ENCODE measurements at regions not wholly inside any gene's neighbourhood (a gene's known extent, or its start where the extent isn't known, plus 50 kb on each side); places are given as distances from the start of the nearest gene placed in this dataset.

DNA sequence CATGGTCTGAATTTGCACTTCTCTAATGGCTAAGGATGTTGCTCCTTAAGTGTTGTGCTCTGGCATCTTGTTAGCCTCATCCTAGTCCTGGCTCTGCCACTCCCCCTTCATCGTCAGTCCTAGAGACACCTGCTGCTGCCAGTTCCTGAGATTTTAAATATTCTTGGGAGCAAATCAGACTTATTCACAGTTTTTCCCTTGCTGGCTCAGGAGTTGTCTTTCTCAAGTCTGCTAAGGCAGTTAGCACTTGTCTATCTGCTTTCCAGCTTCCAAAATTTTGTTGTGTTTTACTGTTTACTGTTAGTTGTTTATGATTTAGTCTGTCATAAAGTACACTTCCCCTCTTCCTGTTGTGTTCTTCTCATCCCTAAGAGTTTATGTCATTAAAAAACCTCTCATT lies 201.0 kb downstream of the KIF26A start:
- WGBS (ENCODE audit: low lambda C conversion rate), result 20% methylated on average over 1 of the region's 1 CpG
- Histone ChIP-seq H3K4me1 (ENCODE audit: control insufficient read depth in 1 of 2, insufficient read depth in 2 of 2, low read depth in 1 of 2, low read length in 1 of 2) (peaks cover 0 to 8% of the 10 kb centered on the region in 2 experiments; a peak in 1 of 4 replicates), H2AFZ (ENCODE audit: low read depth) (no peak overlapping the region), H3K9me2 (no peaks in the 10 kb centered on the region), H3K9ac (no peak overlapping the region), H3F3A (replicated peaks; ENCODE audit: insufficient read depth) (no peaks in the 10 kb centered on the region), H3K27me3 (ENCODE audit: insufficient read depth) (no peaks in the 10 kb centered on the region), H3K79me2 (ENCODE audit: insufficient read depth) (no peaks in the 10 kb centered on the region), H3K9me3 (peaks cover 4% of the 10 kb centered on the region; the same call in 1 of the 2 replicates), H4K20me1 (ENCODE audit: insufficient read depth) (no peaks in the 10 kb centered on the region), H3K4me2 (no peak overlapping the region), H3K27ac (ENCODE audit: low read depth in 2 of 2, low read length in 1 of 2) (no peak overlapping the region), H3K4me3 (ENCODE audit: low read depth in 2 of 2, low read length in 1 of 2) (no peak overlapping the region), H3K36me3 (replicated peaks in 1 of 2; ENCODE audit: control insufficient read depth in 1 of 2, insufficient read depth in 2 of 2, low read length in 1 of 2) (no peaks in the 10 kb centered on the region)
- ChIA-PET CTCF (interaction anchor here (1.4 kb wide), 1 partner anchor 19 kb away, joined by 3 read pairs; no protein-coding TSS in a partner anchor), POLR2A (no interaction called here)
- TF ChIP-seq NRF1 (IDR thresholded peaks at IDR 0.05; ENCODE audit: low read depth, low read length) (no peak), MEF2A (IDR thresholded peaks at IDR 0.05; ENCODE audit: borderline replicate concordance, low read depth) (no peak), FOXJ3 (CRISPR knock-in tag; IDR thresholded peaks at IDR 0.05) (no peak), NFIC (IDR thresholded peaks at IDR 0.05; ENCODE audit: borderline replicate concordance) (no peak)
- TF ChIP-seq, protein P1, sequence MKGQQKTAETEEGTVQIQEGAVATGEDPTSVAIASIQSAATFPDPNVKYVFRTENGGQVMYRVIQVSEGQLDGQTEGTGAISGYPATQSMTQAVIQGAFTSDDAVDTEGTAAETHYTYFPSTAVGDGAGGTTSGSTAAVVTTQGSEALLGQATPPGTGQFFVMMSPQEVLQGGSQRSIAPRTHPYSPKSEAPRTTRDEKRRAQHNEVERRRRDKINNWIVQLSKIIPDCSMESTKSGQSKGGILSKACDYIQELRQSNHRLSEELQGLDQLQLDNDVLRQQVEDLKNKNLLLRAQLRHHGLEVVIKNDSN (IDR thresholded peaks at IDR 0.05; ENCODE audit: borderline replicate concordance, low read depth), result no peak
- TF ChIP-seq, protein P2, sequence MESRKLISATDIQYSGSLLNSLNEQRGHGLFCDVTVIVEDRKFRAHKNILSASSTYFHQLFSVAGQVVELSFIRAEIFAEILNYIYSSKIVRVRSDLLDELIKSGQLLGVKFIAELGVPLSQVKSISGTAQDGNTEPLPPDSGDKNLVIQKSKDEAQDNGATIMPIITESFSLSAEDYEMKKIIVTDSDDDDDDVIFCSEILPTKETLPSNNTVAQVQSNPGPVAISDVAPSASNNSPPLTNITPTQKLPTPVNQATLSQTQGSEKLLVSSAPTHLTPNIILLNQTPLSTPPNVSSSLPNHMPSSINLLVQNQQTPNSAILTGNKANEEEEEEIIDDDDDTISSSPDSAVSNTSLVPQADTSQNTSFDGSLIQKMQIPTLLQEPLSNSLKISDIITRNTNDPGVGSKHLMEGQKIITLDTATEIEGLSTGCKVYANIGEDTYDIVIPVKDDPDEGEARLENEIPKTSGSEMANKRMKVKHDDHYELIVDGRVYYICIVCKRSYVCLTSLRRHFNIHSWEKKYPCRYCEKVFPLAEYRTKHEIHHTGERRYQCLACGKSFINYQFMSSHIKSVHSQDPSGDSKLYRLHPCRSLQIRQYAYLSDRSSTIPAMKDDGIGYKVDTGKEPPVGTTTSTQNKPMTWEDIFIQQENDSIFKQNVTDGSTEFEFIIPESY (IDR thresholded peaks at IDR 0.05; ENCODE audit: borderline replicate concordance, low read depth), result no peak
- TF ChIP-seq, protein P3, sequence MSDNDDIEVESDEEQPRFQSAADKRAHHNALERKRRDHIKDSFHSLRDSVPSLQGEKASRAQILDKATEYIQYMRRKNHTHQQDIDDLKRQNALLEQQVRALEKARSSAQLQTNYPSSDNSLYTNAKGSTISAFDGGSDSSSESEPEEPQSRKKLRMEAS (IDR thresholded peaks at IDR 0.05; ENCODE audit: low read depth), result no peak
- TF ChIP-seq, protein P4, sequence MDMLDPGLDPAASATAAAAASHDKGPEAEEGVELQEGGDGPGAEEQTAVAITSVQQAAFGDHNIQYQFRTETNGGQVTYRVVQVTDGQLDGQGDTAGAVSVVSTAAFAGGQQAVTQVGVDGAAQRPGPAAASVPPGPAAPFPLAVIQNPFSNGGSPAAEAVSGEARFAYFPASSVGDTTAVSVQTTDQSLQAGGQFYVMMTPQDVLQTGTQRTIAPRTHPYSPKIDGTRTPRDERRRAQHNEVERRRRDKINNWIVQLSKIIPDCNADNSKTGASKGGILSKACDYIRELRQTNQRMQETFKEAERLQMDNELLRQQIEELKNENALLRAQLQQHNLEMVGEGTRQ (IDR thresholded peaks at IDR 0.05; ENCODE audit: borderline replicate concordance, low read depth, low read length), result no peak
- DNase-seq, result no peak

DNA sequence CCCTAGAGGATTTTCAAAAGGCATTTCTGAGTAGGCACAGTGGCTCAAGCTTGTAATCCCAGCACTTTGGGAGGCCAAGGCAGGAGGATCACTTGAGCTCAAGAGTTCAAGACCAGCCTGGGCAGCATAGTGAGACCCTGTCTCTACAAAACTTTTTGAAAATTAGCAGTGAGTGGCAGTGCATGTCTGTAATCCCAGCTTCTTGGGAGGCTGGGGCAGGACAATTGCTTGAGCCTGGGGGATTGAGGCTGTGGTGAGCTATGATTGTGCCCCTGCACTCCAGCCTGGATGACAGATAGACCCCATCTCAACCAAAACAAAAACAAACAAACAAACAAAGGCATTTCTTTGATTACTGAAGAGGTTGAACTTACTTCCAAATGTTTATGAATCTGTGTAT lies 201.4 kb downstream of the KIF26A start:
- Histone ChIP-seq H3F3A (replicated peaks; ENCODE audit: insufficient read depth) (no peaks in the 10 kb centered on the region), H3K27me3 (ENCODE audit: insufficient read depth) (no peaks in the 10 kb centered on the region), H3K27ac (ENCODE audit: low read depth in 2 of 2, low read length in 1 of 2) (no peak overlapping the region), H3K9me2 (no peaks in the 10 kb centered on the region), H3K4me2 (no peak overlapping the region), H3K4me3 (ENCODE audit: low read depth in 2 of 2, low read length in 1 of 2) (no peak overlapping the region), H3K79me2 (ENCODE audit: insufficient read depth) (no peaks in the 10 kb centered on the region), H3K9me3 (peaks cover 4% of the 10 kb centered on the region; the same call in 1 of the 2 replicates), H3K9ac (no peak overlapping the region), H3K36me3 (replicated peaks in 1 of 2; ENCODE audit: control insufficient read depth in 1 of 2, insufficient read depth in 2 of 2, low read length in 1 of 2) (no peaks in the 10 kb centered on the region), H4K20me1 (ENCODE audit: insufficient read depth) (no peaks in the 10 kb centered on the region), H2AFZ (ENCODE audit: low read depth) (no peak overlapping the region), H3K4me1 (ENCODE audit: control insufficient read depth in 1 of 2, insufficient read depth in 2 of 2, low read depth in 1 of 2, low read length in 1 of 2) (peaks cover 0 to 8% of the 10 kb centered on the region in 2 experiments; a peak in 1 of 4 replicates)
- ChIA-PET CTCF (interaction anchor here (1.4 to 1.7 kb wide), 2 partner anchors 19 to 30 kb away, joined by 3 to 4 read pairs; no protein-coding TSS in a partner anchor), POLR2A (no interaction called here)
- DNase-seq, result no peak
- TF ChIP-seq FOXM1 (IDR thresholded peaks at IDR 0.05; ENCODE audit: low read depth) (no peak), SMC3 (IDR thresholded peaks at IDR 0.05; ENCODE audit: low read depth, low read length) (no peak), RCOR1 (IDR thresholded peaks at IDR 0.05; ENCODE audit: low read length) (no peak), MEF2A (IDR thresholded peaks at IDR 0.05; ENCODE audit: borderline replicate concordance, low read depth) (no peak)
- TF ChIP-seq, protein P4 (IDR thresholded peaks at IDR 0.05; ENCODE audit: borderline replicate concordance, low read depth, low read length), result no peak

Measured in SK-N-SH (cell line).